Esophagus squamous epithelium (tissue), 4 donors: ENCODE measurements at regions not wholly inside any gene's neighbourhood (a gene's known extent, or its start where the extent isn't known, plus 50 kb on each side); places are given as distances from the start of the nearest gene placed in this dataset.

ENCODE experiments used
- POLR2A ChIP-seq, 4 donors: fragments of 450-650 bp; IDR thresholded peaks; one replicate each; pipeline ENCODE4 v1.6.1; 2017; ENCODE audit warnings: antibody characterized with exemption in 4 of 4, mild to moderate bottlenecking in 4 of 4, moderate library complexity in 3 of 4
- TF ChIP-seq, protein P1 (sequence below), 6 experiments: fragments of 450-650 bp in 4 of 6; fragments of 200-600 bp in 2 of 6; sonication (generic) in 2 of 6; IDR thresholded peaks; one replicate each; pipeline ENCODE4 v1.5.1; 2016 to 2019; ENCODE audit warnings: antibody characterized with exemption in 6 of 6, mild to moderate bottlenecking in 4 of 6, moderate library complexity in 4 of 6

DNA sequence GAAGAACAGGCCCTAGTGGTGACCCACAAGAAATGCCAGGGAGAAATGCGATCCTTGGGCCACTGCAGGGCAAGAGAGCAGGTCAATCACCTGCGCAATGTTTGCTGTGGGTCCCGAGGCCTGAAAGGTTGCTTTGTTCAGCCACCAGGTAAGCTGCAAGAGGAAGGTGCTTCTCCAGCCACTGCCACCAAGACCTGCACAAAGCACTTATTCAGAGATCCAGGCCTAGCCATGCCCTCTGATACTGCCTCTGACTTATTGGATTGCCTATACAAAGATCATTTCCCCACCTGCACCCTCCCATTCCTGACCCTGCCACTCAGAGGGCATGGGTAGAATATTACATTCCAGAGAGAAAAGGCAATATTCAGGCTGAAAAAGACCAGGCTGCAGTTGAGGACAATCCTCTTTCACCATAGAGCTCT, 349.4 kb upstream of the NFIA start:
- TF ChIP-seq, protein P1, sequence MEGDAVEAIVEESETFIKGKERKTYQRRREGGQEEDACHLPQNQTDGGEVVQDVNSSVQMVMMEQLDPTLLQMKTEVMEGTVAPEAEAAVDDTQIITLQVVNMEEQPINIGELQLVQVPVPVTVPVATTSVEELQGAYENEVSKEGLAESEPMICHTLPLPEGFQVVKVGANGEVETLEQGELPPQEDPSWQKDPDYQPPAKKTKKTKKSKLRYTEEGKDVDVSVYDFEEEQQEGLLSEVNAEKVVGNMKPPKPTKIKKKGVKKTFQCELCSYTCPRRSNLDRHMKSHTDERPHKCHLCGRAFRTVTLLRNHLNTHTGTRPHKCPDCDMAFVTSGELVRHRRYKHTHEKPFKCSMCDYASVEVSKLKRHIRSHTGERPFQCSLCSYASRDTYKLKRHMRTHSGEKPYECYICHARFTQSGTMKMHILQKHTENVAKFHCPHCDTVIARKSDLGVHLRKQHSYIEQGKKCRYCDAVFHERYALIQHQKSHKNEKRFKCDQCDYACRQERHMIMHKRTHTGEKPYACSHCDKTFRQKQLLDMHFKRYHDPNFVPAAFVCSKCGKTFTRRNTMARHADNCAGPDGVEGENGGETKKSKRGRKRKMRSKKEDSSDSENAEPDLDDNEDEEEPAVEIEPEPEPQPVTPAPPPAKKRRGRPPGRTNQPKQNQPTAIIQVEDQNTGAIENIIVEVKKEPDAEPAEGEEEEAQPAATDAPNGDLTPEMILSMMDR (IDR thresholded peaks at IDR 0.05): no peak
- no peak for TF ChIP-seq POLR2A (IDR thresholded peaks at IDR 0.05)
